HCT116 (cell line): ENCODE measurements at regions not wholly inside any gene's neighbourhood (a gene's known extent, or its start where the extent isn't known, plus 50 kb on each side); places are given as distances from the start of the nearest gene placed in this dataset.
A peak's percentile ranks its signal among the peaks of the same experiment; 100 is the strongest.

Experiments
- ATAC-seq: fragments of 200-7000 bp; cut with Tn5 transposase; 2 replicates; pipeline ENCODE4 v1.9.1; 2020; ENCODE audit warnings: mild to moderate bottlenecking, moderate library complexity
- BruUV-seq: library from RNA; stranded (reverse); fragments of 400-500 nt; replicated peaks from 2 replicates; lab custom pipeline; 2021; lab: Mats Ljungman, UMichigan
- CTCF ChIA-PET: fragments of 300-600 bp; sonication (Branson Sonifier 250); formaldehyde crosslinking; loops from one replicate; lab custom pipeline; 2021; ENCODE audit warnings: antibody characterized with exemption; lab: Charles Lee
- POLR2A ChIA-PET: fragments of 300-600, 350-600 bp; sonication (Branson Sonifier 250); formaldehyde crosslinking; loops from one replicate; lab custom pipeline; 2021; ENCODE audit warnings: antibody characterized with exemption; lab: Charles Lee
- RAD21 ChIA-PET, 2 experiments: fragments of 300-600 bp; sonication (Branson Sonifier 250); formaldehyde crosslinking; loops; one replicate each; lab custom pipeline; 2023; ENCODE audit warnings: low total read pairs in 2 of 2; ENCODE audit not compliant: uncharacterized antibody in 2 of 2, unreplicated experiment in 2 of 2, low non-redundant PET in 1 of 2; lab: Charles Lee
- DNase-seq: peaks from one replicate; pipeline ENCODE4 v3.0.0-alpha.2; 2010; ENCODE audit warnings: low read depth, low spot score
- H2AFZ ChIP-seq: fragments of 200-600 bp; shearing (Covaris generic), sonication (generic); 2 replicates; pipeline ENCODE4 v1.6.1; 2017; ENCODE audit warnings: low read depth, mixed run types, mixed read lengths, antibody characterized with exemption, low read length; ENCODE audit not compliant: poor library complexity, severe bottlenecking
- H3K27ac ChIP-seq: 2 replicates; pipeline ENCODE4 v1.5.1; 2012; ENCODE audit warnings: low read depth, low read length
- H3K27me3 ChIP-seq: fragments of 200-600 bp; sonication (generic); 2 replicates; pipeline ENCODE4 v1.6.1; 2016; ENCODE audit warnings: mixed run types, low read length, mixed read lengths; ENCODE audit not compliant: insufficient read depth
- H3K36me3 ChIP-seq, 2 experiments: fragments of 200-500 bp in 1 of 2; fragments of 200-600 bp in 1 of 2; sonication (Bioruptor generic) in 1 of 2; sonication (generic) in 1 of 2; 2 replicates each; pipeline versions ENCODE4 v1.5.1 to v1.6.1; 2014 to 2016; ENCODE audit warnings: low read length in 2 of 2, inconsistent platforms in 1 of 2, mixed read lengths in 1 of 2, mixed run types in 1 of 2; ENCODE audit not compliant: insufficient read depth in 2 of 2, control insufficient read depth in 1 of 2
- H3K4me1 ChIP-seq, 2 experiments: fragments of 200-600 bp in 1 of 2; sonication (generic) in 1 of 2; 2 replicates each; pipeline versions ENCODE4 v1.5.1 to v1.6.1; 2012 to 2017; ENCODE audit warnings: low read length in 2 of 2, inconsistent platforms in 1 of 2, mild to moderate bottlenecking in 1 of 2, mixed read lengths in 1 of 2, mixed run types in 1 of 2, moderate library complexity in 1 of 2; ENCODE audit not compliant: insufficient read depth in 2 of 2, control insufficient read depth in 1 of 2
- H3K4me2 ChIP-seq: fragments of 200-600 bp; sonication (generic); 2 replicates; pipeline ENCODE4 v1.6.1; 2017; ENCODE audit warnings: mixed run types, low read length, mixed read lengths
- H3K4me3 ChIP-seq, 2 experiments: fragments of 200-600 bp in 1 of 2; sonication (generic) in 1 of 2; replicated peaks in 1 of 2; 2 replicates each; pipeline ENCODE4 v1.5.1; 2011 to 2016; ENCODE audit warnings: low read length in 2 of 2, control low read depth in 1 of 2, low read depth in 1 of 2, mild to moderate bottlenecking in 1 of 2, mixed read lengths in 1 of 2, mixed run types in 1 of 2
- H3K79me2 ChIP-seq: fragments of 200-600 bp; sonication (generic); 2 replicates; pipeline ENCODE4 v1.6.1; 2017; ENCODE audit warnings: mild to moderate bottlenecking, mixed run types, low read length, moderate library complexity, mixed read lengths; ENCODE audit not compliant: insufficient read depth
- H3K9ac ChIP-seq: fragments of 200-600 bp; sonication (generic); 2 replicates; pipeline ENCODE4 v1.6.1; 2016; ENCODE audit warnings: low read length, mixed read lengths
- H3K9me2 ChIP-seq: fragments of 200-600 bp; sonication (generic), shearing (Covaris generic); 2 replicates; pipeline ENCODE4 v1.6.1; 2017; ENCODE audit warnings: mixed run types, mild to moderate bottlenecking, moderate library complexity; ENCODE audit not compliant: insufficient read depth
- H3K9me3 ChIP-seq, 2 experiments: fragments of 200-500 bp in 1 of 2; fragments of 200-600 bp in 1 of 2; sonication (Bioruptor generic) in 1 of 2; sonication (generic) in 1 of 2; 2 replicates each; pipeline ENCODE4 v1.6.1; 2014 to 2017; ENCODE audit warnings: low read length in 2 of 2, mixed read lengths in 2 of 2, inconsistent platforms in 1 of 2, low read depth in 1 of 2, mild to moderate bottlenecking in 1 of 2, mixed run types in 1 of 2, moderate library complexity in 1 of 2; ENCODE audit not compliant: control insufficient read depth in 1 of 2, insufficient read depth in 1 of 2
- H4K20me1 ChIP-seq: fragments of 200-600 bp; sonication (generic), shearing (Covaris generic); 2 replicates; pipeline ENCODE4 v1.6.1; 2017; ENCODE audit warnings: mixed run types, mild to moderate bottlenecking, moderate library complexity; ENCODE audit not compliant: insufficient read depth
- EZH2 ChIP-seq: fragments of 200-600 bp; sonication (generic); IDR thresholded peaks from 2 replicates; pipeline ENCODE4 v1.6.1; 2017; ENCODE audit warnings: antibody characterized with exemption, mixed run types
- EZH2phosphoT487 ChIP-seq: fragments of 200-600 bp; IDR thresholded peaks from 2 replicates; pipeline ENCODE4 v1.6.1; 2018; ENCODE audit warnings: antibody characterized with exemption, borderline replicate concordance
- FOSL1 ChIP-seq: IDR thresholded peaks from 2 replicates; pipeline ENCODE4 v1.6.1; 2012; ENCODE audit warnings: low read depth
- JUND ChIP-seq: IDR thresholded peaks from 2 replicates; pipeline ENCODE4 v1.6.1; 2012
- MAX ChIP-seq: IDR thresholded peaks from 2 replicates; pipeline ENCODE4 v1.6.1; 2012
- POLR2A ChIP-seq: IDR thresholded peaks from 2 replicates; pipeline ENCODE4 v1.7.0; 2011; ENCODE audit warnings: borderline replicate concordance; ENCODE audit not compliant: insufficient read depth, insufficient read length; ENCODE audit errors: extremely low read depth
- RAD21 ChIP-seq: IDR thresholded peaks from 2 replicates; pipeline ENCODE4 v1.6.1; 2012; ENCODE audit warnings: low read depth, mild to moderate bottlenecking
- SIN3A ChIP-seq: IDR thresholded peaks from 2 replicates; pipeline ENCODE4 v1.6.1; 2012; ENCODE audit warnings: low read depth
- SP1 ChIP-seq: IDR thresholded peaks from 2 replicates; pipeline ENCODE4 v1.6.1; 2012; ENCODE audit warnings: low read depth
- YY1 ChIP-seq: IDR thresholded peaks from 2 replicates; pipeline ENCODE4 v1.6.1; 2011; ENCODE audit warnings: low read length, low read depth, moderate library complexity, mild to moderate bottlenecking; ENCODE audit not compliant: insufficient replicate concordance; ENCODE audit errors: extremely low read depth
- ZBTB33 ChIP-seq: IDR thresholded peaks from 2 replicates; pipeline ENCODE4 v1.6.1; 2011; ENCODE audit warnings: mild to moderate bottlenecking, low read length, moderate library complexity; ENCODE audit not compliant: insufficient replicate concordance; ENCODE audit errors: extremely low read depth
- ZNF274 ChIP-seq: fragments of 200-500 bp; sonication (Bioruptor generic); IDR thresholded peaks from 2 replicates; pipeline ENCODE4 v1.6.1; 2014; ENCODE audit warnings: mild to moderate bottlenecking, low read depth, low read length, inconsistent platforms
- intact Hi-C: fragments of 100-400 bp; cut with micrococcal nuclease; formaldehyde crosslinking; loops from 2 replicates; pipeline ENCODE4 v1.10.0; 2022
- TF ChIP-seq, protein P1 (sequence below): IDR thresholded peaks from 2 replicates; pipeline ENCODE4 v1.6.1; 2012

GRCh38 chr2:12797815-12798214 lies 81.1 kb downstream of the TRIB2 start:
- Histone ChIP-seq H3K36me3 (no peaks in the 10 kb centered on the region), H3K27ac (no peak overlapping the region), H3K9ac (no peak overlapping the region), H3K4me2 (peak overlapping the region; percentile 31), H4K20me1 (no peaks in the 10 kb centered on the region), H3K27me3 (no peaks in the 10 kb centered on the region), H3K4me1 (peaks cover 0 to 10% of the 10 kb centered on the region in 2 experiments; a peak in 2 of 4 replicates), H3K79me2 (no peaks in the 10 kb centered on the region), H2AFZ (peak overlapping the region; percentile 51), H3K9me2 (no peaks in the 10 kb centered on the region), H3K9me3 (peaks cover 0 to 10% of the 10 kb centered on the region in 2 experiments; a peak in 1 of 4 replicates), H3K4me3 (no peak overlapping the region)
- TF ChIP-seq FOSL1, result peak; percentile 33; the same call in 1 of the 2 replicates
- TF ChIP-seq JUND, result peak; percentile 58
- no peak for TF ChIP-seq ZBTB33
- TF ChIP-seq SP1, result peak; percentile 43; the same call in 1 of the 2 replicates
- intact Hi-C loops, result no loop called here
- no TSS peak for BruUV-seq
- no peak for ATAC-seq
- POLR2A ChIA-PET, result no interaction called here
- CTCF ChIA-PET, result no interaction called here
- no peak for DNase-seq
- RAD21 ChIA-PET, result no interaction called here

DNA sequence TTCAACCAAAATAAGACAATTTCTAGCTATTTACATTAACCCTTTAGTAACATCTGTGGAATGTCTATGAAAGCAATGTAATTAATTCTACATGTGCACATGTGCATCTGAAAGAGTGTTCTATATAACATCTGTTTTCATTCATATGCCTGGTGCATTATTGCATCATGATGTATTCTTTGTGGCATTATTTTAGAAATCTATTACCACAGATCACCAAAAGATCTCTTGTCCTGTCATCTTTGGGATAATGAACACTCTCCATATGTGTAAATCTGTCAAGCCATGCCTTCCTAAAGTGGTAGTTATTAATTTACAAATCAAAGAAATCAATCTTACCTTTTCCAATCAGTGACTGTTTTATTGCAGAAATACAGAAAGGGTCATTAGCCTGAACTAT lies 86.9 kb downstream of the TRIB2 start:
- Histone ChIP-seq H3K4me2 (no peak overlapping the region), H3K79me2 (no peaks in the 10 kb centered on the region), H3K9me3 (peaks cover 0 to 10% of the 10 kb centered on the region in 2 experiments; a peak in 1 of 4 replicates), H3K4me1 (no peaks in the 10 kb centered on the region), H3K27ac (no peak overlapping the region), H3K9me2 (no peaks in the 10 kb centered on the region), H4K20me1 (no peaks in the 10 kb centered on the region; the same call in 1 of the 2 replicates), H3K36me3 (no peaks in the 10 kb centered on the region), H3K4me3 (no peak overlapping the region), H2AFZ (no peak overlapping the region), H3K27me3 (no peaks in the 10 kb centered on the region), H3K9ac (no peak overlapping the region)
- ChIA-PET POLR2A (no interaction called here), RAD21 (no interaction called here), CTCF (no interaction called here)
- DNase-seq (no peak), ATAC-seq (no peak)
- no TSS peak for BruUV-seq
- intact Hi-C loops, result no loop called here
- TF ChIP-seq, protein P1, sequence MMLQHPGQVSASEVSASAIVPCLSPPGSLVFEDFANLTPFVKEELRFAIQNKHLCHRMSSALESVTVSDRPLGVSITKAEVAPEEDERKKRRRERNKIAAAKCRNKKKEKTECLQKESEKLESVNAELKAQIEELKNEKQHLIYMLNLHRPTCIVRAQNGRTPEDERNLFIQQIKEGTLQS, result no peak
- no peak for TF ChIP-seq EZH2phosphoT487
- TF ChIP-seq ZNF274, result no peak
- TF ChIP-seq RAD21, result no peak
- no peak for TF ChIP-seq MAX
- TF ChIP-seq YY1, result no peak
- TF ChIP-seq SP1, result no peak
- no peak for TF ChIP-seq POLR2A
- no peak for TF ChIP-seq SIN3A
- TF ChIP-seq JUND, result no peak
- no peak for TF ChIP-seq ZBTB33
- no peak for TF ChIP-seq EZH2
